GM21619 (cell line): ENCODE measurements at regions not wholly inside any gene's neighbourhood (a gene's known extent, or its start where the extent isn't known, plus 50 kb on each side); places are given as distances from the start of the nearest gene placed in this dataset.
"Not testable (repeated sequence)": the region's sequence is repeated elsewhere in the genome, so short reads cannot be mapped to it uniquely, and the experiment has no call there.

Source experiments
- ATAC-seq: cut with Tn5 transposase; IDR thresholded peaks from one replicate; pipeline ENCODE4 v1.9.1; 2021; ENCODE audit not compliant: unreplicated experiment

DNA sequence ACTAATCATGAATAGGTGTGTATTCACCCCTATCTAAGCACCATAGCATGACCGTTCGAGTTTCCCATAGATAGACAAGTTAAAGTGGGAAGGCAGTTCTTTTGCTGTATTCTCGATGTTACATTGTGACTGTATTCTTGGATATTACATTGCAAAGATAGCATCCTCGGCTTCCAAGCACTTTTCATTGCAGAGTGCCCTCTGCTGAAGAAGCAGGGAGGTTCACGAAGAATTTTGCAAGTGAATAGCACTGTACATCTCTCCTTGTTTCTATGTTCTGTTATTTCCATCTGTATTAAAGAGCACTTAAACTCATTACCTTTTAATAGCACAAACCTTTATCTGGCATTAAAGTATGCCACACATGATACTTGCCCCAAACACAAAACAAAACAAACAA is 426.7 kb upstream of the ARX start:
- ATAC-seq = no peak

DNA sequence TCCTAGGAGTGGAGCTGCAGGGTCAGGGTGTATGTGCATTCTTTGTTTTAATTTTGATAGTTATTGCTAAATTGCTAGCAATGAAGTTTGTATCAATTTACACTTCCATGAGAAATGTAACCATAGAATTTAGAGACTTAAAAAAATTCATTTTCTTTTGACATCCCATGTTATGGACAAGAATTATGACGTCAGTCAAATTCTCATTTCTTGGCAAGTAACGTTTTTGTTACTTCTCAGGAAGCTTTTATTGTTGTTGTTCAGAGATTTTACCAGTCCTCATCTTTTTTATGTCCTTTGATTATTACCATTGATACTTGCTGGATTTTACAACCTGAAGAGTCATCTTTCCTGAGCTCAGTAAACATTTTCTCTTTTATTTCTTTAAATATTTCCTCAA is 417.5 kb upstream of the ARX start:
- ATAC-seq = no peak

DNA sequence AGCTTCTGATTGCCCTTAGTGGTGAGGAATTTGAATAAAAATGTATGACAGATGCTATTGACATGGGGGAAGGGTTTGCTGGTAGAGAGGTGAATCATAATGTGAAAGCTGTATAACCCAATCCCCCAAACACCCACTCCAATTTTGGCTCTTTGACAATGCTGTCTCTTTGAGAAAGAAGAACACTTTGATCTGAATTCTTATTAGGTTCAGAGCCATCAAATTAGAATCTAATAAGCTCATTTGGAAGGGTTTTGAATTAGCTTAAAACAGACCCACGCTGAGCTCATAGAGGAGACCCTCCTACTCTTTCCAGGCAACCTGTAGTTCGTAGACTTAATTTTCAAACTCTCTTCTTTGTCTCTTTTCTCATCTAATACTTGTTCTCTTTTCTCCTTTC is 416.6 kb upstream of the ARX start:
- no peak for ATAC-seq

DNA sequence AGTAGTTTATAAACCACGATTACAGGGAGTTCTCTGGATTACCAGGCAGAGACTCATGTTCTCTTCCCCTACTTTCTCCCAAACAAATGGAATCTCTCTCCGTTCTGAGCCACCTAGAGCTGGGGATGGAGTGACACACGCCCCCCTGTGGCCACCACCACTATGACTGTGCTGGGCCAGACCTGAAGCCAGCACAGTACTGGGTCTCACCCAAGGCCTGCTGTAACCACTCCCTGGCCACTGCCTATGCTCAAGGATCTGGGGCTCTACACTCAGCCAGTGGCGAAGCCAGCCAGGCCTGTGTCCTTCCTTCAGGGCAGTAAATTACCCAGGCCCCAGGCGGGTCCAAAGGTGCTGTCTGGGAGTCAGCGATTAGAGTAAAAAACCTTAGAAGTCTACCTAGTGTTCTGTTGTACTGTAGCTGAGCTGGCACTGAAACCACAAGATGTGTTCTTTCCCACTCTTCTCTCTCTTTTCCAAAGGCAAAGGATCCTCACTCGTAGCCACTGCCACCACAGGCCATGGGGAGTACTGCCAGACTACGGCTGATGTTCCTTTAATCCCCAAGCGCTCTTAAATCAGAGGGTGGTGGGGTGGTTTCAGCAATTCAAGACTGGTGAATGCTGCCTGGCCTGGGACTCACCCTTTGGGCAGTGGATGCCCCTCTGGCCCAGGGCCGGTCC is 412.2 kb upstream of the ARX start:
- ATAC-seq = no peak

DNA sequence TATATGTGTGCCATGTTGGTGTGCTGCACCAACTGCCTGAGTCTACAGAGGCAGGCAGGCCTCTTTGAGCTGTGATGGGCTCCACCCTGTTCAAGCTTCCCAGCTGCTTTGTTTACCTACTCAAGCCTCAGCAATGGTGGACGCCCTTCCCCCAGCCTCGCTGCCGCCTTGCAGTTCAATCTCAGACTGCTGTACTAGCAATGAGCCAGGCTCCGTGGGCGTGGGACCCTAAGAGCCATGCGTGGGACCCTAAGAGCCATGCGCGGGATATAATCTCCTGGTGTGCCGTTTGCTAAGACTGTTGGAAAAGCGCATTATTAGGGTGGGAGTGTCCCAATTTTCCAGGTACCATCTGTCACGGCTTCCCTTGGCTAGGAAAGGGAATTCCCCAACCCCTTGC is 388.4 kb upstream of the ARX start:
- ATAC-seq = not testable (repeated sequence)

DNA sequence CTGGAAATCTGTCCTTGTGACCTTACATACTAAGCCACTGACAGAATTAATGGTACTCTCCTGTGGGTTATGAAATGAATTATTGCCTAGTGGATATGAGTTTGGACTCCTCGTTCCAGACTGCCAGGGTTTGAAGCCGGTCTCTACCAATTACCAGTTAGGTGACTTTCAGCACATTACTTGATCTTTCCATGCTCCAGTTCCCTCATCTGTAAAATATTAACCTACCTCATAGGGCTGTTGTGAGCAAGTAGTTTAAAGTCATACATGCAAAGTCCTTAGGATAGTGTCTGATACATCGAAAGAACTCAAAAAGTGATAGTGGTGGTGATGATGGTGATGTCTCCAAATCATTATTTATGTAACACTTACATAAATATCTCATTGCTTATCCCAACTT is 373.5 kb upstream of the ARX start:
- ATAC-seq = no peak

DNA sequence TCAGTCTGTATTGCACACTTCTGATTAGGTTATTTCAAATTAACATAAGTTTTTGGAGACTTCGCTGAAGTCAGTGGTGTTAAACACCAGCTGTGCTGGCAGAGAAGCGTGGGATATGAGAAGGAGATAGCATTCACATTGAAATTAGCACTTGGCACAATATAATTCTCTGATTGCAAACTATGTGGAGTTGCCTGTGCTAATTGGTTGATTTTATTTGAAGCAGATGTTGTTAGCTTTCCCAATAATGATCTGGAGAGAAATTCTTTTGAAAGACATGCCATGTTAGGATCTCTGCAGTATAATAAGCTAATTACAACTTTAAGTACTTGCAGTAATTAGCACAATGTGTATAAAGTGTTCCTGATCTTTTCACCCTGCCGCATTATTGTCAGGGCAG is 367.4 kb upstream of the ARX start:
- ATAC-seq = no peak

DNA sequence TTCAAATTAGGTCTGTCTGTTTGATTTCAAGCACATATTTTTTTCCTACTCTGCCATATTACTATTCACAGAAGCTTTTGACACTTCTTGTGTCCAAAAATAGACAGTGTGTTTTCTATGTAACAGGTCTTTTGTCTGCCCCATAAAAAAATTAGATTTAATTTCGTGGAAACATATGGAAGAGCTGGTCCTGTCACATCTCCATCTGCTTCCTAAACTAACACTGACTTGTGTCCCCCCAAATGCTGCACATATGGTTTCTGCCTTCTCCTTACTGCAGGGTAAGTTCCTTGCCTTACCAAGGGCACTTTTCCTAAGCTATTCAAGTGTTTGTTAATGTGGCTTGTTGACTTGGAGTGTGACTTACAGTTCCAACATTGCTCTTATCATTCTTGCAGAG is 340.7 kb upstream of the ARX start:
- ATAC-seq = no peak

DNA sequence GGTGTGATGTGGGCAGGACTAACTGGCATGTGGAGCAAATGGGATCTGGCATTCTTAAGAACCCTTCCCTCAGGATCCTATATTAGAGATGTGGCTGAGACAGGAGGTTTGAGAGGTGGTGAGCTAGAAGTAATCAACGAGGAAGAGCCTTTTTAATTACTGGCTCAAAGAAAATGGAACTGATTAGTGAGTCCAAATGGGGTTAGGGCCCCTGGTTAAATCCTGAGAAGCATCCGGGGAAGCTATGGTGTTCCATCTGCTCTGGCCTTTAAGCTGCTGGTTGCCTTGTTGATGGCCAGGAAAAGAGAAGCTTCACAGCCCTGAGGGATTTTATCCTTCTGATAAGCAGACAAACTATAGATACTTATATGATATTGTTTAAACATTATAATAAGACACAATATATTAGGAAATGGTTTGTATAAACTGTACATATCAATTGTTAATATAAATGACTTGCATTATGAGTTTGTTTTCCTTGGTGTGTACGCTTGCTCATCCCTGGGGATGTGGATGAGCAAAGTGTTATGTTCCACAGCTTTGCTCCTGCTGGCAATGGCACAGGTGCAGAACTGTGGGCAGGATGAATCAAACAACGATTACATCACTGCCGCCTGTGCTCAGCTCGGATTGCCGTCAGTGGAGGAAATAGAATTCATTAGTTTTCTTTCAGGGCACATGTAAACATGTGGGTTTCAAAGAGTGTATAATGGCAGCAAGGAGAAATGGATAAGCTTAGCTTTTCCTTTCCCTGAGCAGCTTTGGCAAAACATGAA is 328.6 kb upstream of the ARX start:
- ATAC-seq = no peak

DNA sequence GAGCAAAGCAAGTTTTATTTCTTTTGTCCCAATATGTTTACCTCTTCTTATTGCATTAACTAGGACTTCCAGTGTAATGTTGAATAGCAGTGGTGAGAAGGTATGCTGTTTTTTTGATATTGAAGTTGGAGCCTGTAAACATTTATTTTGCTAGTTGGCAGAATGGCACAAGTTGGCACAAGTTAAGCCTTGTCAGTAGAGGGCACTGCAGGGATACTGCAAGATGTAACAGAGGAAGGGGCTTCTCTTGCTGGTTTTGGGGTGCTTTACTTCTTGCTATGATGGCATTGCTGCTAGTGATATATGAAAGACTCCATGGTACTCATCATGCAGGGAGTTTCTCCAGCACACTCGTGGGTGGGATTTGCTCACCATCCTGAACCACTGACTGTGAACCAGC is 327.3 kb upstream of the ARX start:
- ATAC-seq = no peak

DNA sequence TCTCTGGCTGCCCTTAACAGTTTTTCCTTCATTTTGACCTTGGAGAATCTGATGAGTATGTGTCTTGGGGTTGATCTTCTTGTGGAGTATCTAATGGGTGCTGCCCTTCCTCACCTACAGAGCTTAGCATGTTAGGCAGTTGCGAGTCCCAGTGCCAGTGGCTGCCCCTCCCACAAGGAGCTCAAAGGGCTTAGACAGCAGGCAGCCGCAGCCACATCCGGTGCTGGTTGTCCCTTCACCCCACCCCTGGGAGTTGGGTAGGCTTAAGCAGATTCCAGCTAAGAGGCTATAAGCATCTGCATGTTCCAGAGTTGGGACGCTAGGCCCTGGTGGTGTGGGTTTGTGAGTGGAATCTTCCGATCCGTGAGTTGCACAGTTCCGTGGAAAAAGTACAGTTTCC is 322.1 kb upstream of the ARX start:
- no peak for ATAC-seq

DNA sequence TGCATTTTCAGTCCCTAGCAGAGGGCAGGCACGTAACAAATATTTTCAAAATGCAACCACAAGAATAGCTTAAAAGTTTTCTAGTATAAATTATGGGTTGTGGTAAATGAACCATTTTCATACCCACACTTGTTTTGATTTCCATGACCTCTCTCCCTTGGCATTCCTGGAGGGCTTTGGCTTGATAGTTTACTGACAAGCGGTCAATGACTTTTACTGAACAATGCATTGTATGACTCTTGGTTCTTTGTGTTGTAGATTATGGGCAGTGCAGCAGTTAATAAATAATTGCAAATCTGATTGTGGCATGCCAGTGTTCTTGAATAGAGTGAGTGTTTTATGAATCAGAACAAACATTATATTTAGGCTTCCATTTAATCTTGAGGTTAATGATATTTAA is 285.2 kb upstream of the ARX start:
- no peak for ATAC-seq

DNA sequence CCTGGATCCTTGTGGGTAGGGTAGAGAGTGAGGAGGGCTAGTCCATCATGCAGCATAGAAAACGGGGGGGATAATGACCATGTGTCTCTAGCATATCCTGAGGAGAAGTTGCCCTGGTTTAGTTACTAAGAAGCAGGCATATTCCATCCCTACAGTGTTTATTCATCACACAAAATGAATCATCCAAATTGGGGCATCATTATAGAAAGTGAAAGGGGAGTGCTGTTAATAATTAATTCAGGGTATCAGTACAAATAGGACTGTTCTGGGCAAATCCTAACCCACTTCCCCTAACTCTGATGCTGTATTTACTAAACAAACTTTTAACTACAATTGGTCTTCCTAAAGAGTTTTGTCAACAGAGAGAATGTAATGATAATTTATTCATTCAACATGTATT is 281.1 kb upstream of the ARX start:
- no peak for ATAC-seq

DNA sequence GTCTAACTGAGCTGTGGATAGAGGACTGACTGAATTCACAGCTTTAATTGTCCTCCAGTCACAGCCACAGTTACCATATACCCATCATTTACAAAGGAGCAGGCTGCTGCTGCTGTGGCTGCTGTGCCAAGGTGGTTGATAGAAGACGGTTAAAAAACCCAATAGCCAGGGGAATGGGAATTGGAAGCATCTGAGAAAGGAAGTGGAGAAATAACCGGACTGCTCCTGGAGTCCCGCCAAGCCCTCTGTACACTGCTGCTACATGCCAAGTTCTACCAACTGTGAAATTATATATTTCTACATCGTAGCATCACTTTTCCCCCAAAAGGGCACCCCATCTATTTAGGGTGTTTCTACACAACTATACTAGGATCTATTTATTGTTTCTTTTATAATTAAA is 279.7 kb upstream of the ARX start:
- ATAC-seq = no peak

DNA sequence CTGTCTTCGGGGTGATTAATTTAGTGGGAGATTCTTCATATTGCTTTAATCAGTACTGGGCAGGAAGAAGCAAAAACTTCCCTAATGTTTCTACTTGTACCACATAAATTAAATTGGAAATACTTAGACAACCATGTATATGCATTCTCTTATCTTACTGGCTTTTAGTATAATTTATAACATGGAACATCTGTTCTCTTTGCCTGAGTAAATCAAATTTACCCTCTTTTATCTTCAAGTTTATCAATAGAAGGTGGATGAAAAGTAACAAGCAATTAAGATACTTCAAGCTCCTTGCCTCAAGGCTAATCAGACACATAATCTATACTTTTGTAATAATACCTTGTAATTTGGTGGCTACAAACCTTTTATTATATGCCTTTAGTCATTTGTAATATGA is 274.4 kb upstream of the ARX start:
- no peak for ATAC-seq

DNA sequence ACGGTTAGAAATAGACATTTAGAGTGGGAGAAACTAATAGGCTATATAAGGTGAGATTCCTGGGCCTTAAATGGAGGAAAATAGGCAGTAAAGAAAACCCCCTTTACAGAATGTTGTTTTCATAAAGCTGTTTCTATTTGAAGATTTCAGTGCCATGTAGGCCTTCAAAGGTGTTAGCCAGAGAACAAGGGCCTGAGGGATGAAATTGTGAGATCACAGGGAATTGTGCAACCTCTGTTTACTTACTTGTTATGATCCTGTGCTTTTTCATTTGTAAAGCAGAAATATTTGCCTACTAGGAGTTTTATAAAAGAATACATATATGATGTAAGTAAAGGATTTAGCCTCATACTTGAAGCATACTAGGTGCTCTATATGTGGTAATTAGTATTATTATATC is 272.9 kb upstream of the ARX start:
- ATAC-seq = no peak

DNA sequence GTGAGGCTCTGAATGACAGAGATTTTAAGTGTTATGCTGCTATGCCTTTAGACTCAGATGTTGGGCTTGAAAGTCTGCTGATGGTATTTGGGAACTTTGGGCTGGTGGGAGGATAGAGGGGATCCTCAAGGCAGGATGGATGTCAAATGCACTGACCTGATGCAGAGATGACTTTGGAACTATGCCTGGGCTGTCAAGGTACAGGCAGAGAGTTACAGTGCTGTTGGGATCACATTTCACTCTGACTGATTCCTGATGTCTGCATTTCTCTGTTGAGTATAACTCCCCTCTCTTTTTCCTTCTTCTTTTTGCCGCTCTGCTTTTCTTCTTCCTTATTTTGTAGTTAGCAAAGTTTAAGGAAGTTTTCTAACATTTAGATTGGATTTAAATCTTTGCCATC is 271.8 kb upstream of the ARX start:
- no peak for ATAC-seq

DNA sequence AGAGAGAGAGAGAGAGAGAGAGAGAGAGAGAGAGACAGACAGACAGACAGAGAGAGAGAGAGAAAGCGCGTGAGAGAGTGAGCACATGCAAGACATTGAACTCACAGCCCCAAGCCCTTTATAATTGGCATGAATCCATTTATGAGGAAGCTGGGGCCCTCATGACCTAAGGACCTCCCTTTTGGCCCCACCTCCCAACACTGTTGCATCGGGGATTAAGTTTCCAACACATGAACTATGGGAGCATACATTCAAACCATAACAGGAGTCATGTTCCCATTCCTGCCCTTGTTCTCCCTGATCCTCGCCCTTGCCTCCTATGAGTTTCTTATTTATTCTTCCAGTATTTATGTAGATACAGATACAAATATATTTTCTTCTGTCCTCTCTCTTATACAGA is 269.8 kb upstream of the ARX start:
- no peak for ATAC-seq

DNA sequence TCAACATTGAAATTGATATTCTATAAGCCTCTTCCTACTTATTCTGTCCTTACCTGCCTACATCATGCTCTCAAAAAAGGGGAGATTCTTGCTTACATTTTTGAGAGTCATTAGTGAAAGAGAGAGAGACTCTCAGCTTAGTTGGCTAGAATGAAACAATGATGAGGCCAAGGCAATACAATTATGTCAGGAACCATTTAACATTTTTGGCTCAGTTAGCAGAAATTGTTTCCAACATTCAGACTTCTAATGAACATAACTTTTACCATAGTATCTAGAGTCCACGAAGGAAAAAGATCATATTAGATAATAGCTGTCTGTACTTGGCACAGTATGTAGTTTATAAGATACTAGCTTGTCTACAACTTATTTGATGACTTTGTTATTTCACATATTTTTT is 263.7 kb upstream of the ARX start:
- ATAC-seq = no peak

DNA sequence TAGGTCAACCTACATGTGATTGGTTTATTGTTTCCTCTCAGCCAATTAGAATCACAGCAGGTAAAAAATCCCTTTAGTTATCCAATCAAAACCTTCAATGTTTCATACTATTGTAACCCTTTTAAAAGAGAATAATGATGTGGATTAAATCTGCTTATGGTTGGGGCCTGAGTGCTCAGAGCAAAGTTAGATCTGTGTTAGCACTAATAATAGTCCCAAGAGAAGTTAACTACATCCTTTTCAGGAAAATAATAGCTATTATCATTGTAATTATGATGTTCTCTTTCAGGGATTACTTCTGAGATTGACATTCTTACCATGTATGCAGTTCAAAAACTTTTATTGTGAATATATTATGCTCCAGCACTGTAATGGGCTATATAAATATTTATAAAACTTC is 262.6 kb upstream of the ARX start:
- no peak for ATAC-seq

DNA sequence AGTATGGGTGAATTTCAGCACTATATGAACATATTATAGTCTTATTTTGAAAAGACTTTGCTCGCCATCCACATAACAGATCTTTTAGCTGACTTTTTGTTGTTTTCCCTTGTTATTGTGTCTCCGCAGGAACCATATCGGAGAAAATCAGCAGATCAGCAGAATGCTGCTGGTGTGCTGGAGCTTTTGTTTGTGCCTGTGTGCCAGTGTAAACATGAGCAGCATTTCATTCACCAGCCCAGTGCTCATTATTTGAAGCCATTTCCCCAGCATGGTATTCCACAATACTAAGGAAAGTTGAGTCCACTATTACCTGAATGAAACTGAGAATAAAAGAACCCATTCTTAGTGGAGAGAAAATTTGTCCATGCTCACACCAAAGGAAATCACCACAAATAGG is 261.8 kb upstream of the ARX start:
- ATAC-seq = no peak

DNA sequence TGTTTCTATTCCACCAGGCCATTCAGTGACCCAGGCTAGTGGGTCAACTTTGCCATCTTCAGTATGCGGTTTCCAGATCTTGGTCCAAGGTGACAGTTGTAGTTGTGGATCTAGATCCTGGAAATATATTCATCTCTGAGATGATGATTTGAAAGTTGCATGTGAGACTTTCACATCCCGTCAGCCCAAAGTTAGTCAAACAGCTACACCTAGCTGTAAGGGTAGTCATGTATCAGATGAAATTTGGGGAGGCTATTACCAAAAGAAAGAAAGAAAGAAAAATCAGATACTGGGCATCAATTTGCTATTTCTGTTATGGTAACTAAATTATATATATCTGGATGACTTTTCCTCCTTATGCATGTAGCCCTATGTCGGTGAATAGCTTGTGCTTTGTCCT is 259.4 kb upstream of the ARX start:
- no peak for ATAC-seq

DNA sequence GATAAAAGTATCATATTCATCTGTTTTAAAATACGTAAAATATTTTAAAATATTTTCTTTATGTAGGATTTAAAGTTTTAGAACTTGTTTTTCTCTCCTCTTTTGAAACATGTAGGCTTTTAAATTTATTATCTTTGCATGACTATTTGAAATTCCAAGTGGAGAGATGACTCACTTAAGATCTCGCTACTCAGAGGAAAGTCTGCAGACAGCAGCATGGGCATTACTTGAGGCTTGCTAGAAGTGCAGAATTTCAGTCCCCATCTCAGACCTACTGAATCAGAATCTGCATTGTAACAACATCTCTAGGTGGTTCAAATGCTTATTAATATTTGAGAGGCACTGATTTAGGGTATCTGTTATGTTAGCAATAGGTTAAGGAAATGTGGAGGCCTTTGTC is 225.7 kb upstream of the ARX start:
- no peak for ATAC-seq
